ENCODE measurements at regions not wholly inside any gene's neighbourhood (a gene's known extent, or its start where the extent isn't known, plus 50 kb on each side); places are given as distances from the start of the nearest gene placed in this dataset.

DNA sequence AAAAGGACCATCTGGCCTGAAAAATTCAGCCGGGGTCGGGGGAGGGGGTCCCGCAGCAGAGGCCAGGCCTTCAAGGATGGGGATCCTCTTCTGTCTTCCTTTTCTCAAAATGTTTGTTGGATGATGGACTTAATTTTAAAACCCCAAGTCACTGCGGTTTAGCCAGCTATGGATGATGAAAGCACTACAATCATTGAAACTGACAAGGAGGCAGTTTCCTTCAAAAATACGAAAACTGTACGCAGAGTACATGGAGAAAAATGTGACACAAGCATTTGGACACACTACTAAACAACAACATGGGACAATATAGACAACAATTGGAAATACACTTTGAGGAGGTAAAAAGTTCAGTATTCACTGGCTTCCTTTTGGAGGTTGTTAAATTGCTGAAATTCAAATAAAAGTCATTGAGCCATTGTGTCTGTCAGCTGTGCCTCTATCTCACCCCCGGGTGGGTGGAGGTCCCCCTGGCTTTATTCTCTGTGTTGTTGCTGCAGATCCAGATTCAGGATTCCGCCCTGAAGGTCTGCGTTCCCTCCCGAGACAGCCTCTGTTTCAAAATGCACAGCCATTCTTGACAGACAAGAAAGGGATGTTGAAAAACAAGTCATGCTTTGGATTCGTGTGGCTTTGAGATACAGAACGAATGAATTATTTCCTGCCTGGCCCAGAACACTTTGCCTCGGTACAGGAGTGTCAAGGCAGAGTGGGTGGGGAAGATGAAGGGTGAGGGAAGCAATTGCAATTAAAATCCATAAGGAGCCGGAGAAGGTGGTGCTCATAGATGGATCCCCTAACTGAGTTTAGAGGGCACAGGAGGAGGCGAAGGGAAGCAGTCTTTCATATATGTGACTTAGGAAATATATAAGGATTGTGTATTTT lies 118.2 kb downstream of the TTLL2 start:
- DNase-seq (ENCODE audit: low spot score), result no peak

DNA sequence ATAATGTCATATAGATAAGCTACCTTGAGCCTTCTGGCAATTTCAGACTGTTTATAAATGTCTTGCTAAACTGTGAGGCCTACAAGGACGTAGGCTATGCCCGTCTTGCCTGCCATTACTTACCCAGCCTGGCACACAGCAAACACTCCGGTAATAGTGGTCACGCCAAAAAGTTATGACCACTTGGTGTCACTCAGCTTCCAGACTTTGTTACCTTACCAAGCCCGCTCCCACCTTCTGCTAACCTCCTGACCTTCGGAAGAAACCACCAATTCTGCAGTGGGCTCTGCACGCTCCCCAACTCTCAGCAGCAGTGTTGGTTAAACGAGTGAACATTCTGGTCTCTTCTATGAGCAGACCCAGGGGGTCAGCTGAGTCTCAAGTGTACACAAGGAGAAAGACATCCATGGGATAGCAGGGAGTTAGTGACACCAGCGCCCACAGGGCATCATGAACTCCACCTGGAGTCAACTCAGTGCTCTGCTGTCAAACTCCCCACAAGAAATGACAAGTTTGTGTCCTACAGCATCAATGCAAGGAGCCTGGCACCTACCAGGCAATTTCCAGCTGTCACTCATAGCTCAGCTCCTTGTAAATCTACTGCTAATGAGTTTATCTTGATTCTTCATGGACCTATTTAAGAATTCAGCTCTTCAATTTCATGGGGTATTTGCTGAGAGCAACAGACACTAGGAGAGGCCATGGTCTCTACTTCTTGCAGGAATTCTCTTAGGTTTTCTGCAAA lies 119.9 kb downstream of the TTLL2 start:
- DNase-seq (ENCODE audit: low spot score), result no peak

DNA sequence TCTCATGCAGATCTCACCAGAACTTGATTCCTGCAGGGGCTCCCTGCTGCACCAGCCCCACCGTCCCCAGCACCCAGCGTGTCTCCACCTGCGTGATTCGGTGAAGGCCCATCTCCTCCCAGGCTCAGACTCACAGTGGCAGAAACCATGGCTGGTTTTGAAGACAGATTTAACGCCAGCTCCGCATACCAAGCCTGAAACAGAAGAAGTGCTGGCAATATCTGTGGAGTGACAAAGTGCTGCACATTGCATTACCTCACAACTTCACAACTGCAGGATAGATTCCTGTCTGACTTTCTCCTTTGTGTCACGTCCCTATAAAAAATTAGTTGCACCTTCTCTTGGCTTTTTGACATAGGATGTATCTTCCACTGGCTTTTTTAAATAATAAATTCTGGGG lies 120.7 kb downstream of the TTLL2 start:
- DNase-seq (ENCODE audit: low spot score), result no peak

DNA sequence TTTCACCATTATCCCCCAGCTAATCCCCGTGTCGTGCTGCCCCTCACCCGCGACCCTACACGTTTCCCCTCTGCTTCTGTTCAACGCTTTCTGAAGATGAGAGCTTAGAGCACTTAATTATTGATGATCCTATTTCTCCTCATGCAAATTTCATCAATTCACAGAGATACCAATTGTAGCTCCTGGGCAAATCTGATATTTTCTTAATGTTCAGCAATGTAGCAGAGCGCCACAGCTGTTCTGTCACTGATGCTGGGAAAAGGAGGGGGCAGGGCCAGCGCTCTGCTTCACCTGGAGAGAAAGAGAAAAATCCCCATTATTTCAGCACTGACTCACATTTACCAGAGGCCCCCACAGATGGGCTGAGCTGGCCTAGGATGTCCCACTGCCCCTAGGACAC lies 121.2 kb downstream of the TTLL2 start:
- no peak for DNase-seq (ENCODE audit: low spot score)

DNA sequence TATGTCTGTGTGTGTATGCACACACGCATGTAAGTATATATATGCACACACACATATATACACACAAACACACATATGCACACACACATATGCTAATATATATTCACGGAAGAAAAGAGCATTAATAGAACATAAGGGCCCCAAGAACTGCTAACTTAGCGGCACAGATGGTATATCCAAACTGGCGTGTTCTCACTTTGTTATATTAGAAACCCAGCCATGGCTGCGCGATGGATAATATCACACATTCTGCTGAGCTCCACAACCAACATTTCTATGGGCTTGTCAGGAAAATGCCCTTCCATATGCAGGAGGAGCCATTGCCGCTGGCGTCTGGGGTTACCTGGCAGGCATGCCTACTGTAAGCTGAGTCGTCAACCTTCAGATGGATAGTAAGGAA lies 122.1 kb downstream of the TTLL2 start:
- no peak for DNase-seq (ENCODE audit: low spot score)

DNA sequence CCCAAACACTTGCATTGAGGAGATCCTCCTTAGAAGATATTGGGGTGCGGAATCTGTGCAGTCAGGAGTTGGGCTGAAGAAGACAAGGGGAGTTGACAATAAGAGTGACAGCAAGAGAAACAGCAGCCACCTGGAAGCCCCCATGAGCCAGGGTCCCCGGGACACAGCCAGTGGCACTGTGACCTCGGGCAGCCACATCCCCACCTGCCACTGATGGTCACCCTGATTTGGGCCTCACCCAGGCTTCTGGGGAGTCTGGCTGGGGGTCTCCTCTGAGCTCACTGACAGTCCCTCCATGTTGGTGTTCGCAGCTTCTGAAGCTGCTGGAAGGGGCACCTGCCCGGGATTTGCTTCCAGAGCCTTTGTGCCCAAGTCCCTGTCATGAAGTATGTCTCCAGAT lies 123.5 kb downstream of the TTLL2 start:
- DNase-seq (ENCODE audit: low spot score), result no peak

DNA sequence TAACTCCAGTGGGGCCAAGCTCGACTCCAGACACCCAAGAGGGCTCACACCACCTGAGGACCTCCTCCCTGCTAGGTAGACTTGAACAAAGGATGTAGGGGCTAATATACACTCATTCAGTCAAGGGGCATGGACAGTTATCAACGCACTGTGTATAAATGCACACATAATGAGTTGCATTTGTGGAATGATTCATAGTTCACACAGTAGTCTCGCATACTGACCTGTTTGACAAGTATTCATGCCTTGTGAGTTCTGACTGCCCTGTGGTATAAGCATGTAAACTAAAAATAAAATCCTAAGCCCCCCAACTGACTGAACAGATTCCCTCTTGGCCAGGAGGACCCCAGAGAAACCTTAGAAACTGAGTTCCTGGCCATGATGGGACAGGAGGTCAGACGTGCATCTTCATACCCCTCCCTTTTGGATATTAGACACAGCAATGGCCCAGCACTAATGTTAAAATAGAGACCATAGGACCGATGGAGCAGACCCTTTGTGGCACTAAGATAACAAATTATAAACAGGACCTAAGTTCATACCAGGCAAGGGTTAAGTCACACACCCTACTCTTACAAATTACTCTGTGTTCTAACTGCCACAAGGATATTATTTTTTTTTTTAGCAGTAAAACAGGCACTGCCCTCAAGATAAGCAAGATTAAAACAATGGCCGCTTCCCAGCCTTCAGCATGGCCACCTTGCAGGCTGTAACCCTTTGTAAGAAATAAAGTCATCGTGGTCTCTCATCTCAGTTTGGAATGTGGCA lies 124.4 kb downstream of the TTLL2 start:
- no peak for DNase-seq (ENCODE audit: low spot score)

DNA sequence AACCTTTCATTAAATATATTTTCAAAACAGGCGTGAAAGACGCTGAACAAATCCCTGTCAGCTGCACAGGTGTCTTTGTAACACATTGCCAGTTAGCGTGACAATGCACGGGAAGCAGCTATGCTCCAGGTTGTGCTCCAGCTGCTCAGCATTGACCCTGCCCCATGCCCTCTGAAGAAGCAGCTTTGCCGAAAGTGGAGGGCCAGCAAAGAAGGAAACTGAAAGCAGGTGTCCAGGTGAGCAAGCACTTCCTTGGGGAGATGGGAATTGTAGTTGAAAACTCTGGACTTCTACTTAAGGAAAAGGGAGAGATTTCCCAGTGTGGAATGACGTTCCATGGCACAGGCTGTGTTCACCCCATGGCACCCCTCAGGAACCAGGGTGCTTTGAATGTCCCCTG lies 125.7 kb downstream of the TTLL2 start:
- DNase-seq (ENCODE audit: low spot score), result no peak

DNA sequence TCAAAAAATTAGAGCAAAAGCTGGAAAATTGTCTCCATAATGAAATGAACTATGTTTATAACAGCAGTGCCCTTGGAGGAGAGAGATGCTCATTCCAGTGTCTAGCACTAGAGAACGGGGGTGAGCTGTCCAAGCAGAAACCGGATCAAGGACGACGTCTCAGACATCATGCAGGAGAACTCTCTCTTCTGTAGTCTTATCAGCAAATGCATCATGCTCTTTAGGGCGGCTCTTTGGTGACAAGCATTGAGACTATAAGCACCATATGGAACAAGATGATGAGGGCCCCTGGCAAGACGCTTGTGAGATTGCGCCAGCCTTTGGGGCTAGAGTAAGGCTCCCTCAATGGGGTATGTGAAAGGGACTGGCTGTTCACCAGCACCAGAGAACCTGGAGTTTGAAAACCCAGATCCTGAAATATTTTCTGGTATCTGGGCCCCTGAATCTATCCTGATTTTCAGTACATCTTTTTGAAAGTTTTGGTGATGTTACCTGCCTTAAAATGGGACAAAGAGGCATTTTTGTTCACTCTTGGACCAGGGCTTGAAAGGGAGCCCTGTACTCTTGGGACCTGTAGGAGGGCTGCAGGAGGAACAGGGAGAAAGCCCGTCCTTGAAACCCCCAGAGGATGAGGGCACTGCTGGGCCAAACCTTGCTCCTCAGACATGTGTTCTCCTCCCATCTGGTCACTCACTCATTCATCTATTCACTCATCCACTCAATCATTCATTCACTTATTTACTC lies 127.6 kb downstream of the TTLL2 start:
- DNase-seq (ENCODE audit: low spot score), result no peak

DNA sequence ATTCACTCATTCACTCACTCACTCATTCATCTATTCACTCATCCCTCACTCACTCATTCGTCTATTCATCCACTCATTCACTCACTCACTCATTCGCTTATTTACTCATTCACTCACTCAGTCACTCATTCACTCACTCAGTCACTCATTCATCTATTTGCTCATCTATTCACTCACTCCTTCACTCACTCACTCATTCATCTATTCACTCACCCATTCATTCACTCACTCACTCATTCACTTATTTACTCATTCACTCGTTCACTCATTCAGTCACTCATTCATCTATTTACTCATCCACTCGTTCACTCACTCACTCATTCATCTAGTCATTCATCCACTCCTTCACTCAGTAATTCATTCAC lies 128.2 kb downstream of the TTLL2 start:
- no peak for DNase-seq (ENCODE audit: low spot score)

DNA sequence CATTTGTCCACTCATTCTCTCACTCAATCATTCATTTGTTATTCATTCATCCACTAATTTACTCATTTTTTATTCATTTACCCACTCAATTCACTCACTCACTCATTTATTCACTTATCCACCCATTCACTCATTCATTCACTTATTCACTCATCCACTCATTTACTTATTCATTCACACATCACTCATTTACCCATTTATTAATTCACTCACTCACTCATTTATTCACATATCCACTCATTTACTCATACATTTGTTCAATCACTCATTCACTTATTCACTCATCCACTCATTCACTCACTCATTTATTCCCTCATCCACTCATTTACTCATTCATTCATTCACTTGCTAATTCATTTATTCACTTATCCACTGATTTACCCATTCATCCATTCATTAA lies 129.1 kb downstream of the TTLL2 start:
- DNase-seq (ENCODE audit: low spot score), result no peak

DNA sequence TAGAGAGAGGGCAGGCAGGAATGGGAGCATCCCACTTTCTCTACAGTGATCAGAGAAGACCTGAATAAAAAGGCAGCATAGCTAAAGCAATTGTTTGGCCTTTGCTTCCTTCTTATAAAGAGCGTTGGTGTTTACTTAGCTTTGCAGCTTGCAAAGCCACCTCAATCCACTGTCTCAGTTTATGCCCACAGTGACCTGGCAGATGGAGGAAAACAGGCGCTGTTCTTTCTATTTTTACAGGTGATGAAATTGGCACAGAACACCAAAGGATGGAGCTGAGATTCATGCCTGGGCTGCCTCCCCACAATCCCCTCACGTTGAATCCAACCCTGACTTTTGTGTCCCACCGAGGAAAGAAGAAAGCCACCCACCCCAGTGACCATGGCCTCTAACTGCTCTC lies 130.5 kb downstream of the TTLL2 start:
- no peak for DNase-seq (ENCODE audit: low spot score)

DNA sequence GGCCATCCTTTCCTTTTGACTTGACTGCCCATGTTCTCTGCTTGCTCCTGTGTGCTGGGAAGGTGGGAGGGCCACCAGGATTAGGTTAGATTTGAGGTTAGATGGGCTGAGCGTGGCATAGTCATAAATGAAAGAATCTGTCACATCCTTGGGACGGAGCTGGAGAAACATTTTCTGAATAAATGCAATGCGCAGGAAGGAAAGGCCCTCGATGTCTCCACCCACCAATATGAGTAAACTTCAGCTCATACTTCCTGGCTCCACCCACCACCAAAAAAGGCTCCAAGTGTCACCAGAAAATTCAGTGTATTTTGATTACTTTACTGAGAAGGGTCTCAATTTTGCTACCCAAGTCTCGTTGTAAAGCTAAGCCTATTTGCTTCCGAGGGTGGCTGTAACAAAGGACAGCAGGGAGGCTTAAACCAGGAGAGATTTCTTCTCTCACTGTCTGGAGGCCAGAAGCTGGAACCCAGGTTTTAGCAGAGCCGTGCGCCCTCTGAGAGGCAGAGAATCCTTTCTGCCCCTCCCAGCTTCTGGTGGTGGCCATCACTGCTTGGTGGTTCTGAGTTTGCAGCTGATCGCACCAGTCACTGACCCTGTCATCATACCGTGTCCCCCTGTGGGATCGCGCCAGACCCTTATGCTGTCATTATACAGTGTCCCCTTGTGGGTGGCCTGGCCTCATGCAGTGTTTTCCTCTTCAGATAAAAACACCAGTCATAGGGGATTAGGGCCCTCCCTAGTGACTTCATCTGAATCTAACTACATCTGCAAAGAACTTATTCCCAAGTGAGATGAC lies 137.8 kb downstream of the TTLL2 start:
- no peak for DNase-seq (ENCODE audit: low spot score)

DNA sequence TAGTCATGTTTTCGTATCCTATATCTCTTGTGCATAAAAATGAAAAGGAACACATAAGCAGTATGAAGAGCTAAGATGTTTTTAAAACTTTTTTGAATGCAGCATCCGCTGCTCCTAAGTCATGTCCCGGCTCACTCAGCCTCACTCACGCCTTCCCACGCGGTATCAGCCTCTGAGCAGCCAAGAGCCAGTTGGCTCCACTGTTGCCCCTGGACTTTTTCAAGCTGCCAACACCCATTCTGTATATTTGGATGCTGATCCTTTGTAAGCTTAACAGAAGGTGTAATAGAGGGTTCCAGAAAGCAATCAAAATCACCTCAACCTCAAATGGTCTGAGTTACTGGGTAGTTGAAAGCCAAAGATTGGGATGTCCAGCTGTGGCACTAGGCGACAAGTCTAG lies 139.3 kb downstream of the TTLL2 start:
- no peak for DNase-seq (ENCODE audit: low spot score)

DNA sequence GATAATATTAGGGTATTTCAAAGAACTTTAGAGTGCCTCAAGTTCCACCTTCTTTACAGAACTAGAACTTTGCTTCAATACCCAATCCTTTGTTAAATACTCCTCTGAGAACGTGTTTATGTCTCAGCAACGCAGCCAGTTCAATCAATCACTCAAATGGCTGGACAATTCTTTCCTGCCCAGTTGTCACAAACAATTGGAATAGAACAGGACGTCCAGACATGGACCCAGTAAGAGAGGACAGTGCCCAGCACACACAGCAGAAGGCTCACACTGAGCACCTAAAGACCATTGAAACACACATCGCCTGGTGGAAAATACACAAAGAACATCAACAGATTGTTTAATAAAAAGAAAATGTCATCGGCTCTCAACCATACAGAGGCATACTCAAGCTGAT lies 140.6 kb downstream of the TTLL2 start:
- DNase-seq (ENCODE audit: low spot score), result no peak

DNA sequence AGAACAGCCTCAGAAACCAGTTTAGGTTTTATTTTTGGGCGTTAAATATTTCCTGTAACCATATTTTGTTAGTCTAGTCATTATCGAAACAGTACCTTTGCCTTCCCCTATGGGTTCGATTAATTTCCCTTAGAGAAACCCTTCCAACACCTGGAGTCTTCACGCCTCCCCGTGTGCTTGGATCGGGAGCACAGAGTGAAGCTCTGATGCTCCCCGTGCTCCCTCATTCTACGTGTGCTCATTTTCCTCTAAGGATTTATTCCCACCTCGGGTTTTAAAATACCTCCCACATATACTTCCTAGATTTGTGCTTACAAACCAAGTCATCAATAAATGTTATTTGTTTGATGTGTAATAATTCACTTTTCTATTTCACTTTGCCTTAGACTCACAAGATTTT lies 142.4 kb downstream of the TTLL2 start:
- DNase-seq (ENCODE audit: low spot score), result no peak

DNA sequence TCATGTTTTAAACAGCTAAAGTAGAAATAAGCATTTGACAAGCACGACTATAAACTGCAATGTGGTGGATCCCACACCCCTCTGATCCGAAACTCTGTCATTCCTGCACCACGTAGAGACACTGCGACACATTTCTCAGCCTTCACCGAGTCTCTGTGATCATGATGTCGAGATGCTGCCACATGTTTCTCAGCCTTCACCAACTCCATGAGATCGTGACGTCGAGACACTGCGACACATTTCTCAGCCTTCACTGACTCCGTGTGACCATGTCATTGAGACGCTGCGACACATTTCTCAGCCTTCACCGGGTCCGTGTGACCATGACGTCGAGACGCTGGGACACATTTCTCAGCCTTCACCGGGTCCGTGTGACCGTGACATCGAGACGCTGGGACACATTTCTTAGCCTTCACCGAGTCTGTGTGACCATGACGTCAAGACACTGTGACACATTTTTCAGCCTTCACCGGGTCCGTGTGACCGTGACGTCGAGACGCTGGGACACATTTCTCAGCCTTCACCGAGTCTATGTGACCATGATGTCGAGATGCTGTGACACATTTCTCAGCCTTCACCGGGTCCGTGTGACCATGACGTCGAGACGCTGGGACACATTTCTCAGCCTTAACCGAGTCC lies 143.0 kb downstream of the TTLL2 start:
- no peak for DNase-seq (ENCODE audit: low spot score)

DNA sequence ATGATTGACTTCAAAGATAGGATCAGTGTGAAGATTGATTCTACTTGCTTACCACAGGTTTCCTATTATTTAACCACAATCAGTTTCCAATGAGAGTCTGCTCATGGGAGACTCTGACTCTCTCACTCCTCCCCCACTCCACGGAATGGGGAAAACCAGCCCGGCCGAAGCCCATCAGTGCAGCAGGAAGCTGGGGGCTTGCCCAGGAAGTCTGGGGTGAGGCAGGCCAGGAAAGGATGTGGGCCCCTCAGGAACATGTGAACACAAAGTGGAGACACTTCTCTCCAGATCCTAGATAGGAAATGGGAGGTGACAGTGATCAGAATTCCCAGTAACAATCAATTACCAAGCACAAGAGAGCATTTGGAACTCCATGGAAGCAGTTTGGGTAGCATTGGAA lies 144.2 kb downstream of the TTLL2 start:
- DNase-seq (ENCODE audit: low spot score), result no peak

DNA sequence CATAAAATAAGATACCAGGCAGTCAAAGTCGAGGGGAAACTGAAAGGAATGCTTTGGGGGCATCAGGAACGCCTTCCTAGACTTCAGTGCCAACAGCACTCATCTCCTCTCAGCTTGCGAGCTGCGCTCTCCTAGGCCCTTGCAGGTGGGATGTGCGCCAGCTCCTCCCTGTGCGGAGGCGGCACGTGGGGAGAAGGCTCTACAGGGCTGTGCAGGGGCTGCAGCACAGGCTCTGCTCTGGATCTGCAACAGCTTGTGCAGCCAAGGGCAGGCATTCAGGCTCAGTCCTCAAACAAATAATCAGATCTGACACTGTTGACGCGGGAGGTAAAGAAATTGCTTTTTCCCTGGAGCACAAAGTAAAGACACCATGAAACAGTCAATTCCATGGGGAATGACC lies 144.8 kb downstream of the TTLL2 start:
- no peak for DNase-seq (ENCODE audit: low spot score)

DNA sequence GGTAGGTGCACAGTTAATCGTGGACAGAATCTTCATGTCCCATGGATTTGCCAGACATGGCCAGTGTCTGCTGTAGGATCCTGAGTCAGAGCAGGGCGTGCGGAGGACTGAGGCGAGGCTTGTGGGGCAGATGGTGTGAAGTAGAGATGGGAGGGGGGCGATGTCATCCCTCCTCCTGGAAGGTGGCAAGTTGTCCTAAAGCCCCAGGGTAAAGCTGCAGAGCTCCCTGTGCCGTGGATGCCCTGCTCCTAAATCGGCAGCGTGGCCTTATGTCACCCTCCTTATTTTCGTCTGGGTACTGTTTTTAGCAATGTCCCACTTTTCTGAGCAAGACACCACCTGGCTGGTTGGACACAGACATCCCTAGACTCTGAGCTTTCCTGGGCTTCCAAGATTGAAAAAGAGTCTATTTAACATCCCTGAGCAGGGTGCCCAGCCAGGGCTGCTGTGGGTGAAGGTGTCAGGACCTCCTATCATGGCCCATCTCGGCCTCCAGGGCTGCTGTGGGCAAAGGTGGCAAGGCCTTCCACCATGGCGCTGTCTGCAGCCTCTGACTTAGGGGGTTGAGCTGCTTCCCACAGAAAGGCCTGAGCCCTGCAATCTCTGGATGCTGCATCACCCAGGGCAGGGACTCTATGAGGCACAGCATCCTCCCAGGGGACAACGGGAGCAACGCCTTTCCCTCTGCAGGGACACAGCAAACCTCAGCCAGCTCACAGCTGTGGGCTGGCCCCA lies 145.4 kb downstream of the TTLL2 start:
- no peak for DNase-seq (ENCODE audit: low spot score)
